HEK293 (cell line): ENCODE measurements at regions not wholly inside any gene's neighbourhood (a gene's known extent, or its start where the extent isn't known, plus 50 kb on each side); places are given as distances from the start of the nearest gene placed in this dataset.

Source experiments
- CTCF ChIA-PET: fragments of 350-600 bp; formaldehyde crosslinking; extraction: SDS; loops from one replicate; lab custom pipeline; 2021; ENCODE audit warnings: antibody characterized with exemption; lab: Yijun Ruan, JAX
- POLR2A ChIA-PET: fragments of 300-600 bp; formaldehyde crosslinking; extraction: SDS; loops from one replicate; lab custom pipeline; 2020; ENCODE audit warnings: antibody characterized with exemption, inconsistent platforms; lab: Yijun Ruan, JAX
- H3K27ac ChIP-seq: fragments of 200-500 bp; sonication (Bioruptor generic); 2 replicates; pipeline ENCODE4 v1.5.1; 2014; ENCODE audit warnings: low read depth, low read length, control low read depth, inconsistent platforms; ENCODE audit errors: extremely low read depth
- H3K36me3 ChIP-seq, 2 experiments: fragments of 200-500 bp in 1 of 2; sonication (Bioruptor generic) in 1 of 2; 1 replicate in 1 of 2; 2 replicates in 1 of 2; pipeline ENCODE4 v1.5.1; 2014 to 2017; ENCODE audit warnings: inconsistent platforms in 2 of 2, low read length in 2 of 2; ENCODE audit not compliant: control insufficient read depth in 2 of 2, insufficient read depth in 1 of 2
- H3K4me1 ChIP-seq: fragments of 200-500 bp; sonication (Bioruptor generic); 2 replicates; pipeline ENCODE4 v1.5.1; 2014; ENCODE audit warnings: mild to moderate bottlenecking, low read length, inconsistent platforms; ENCODE audit not compliant: control insufficient read depth, insufficient read depth
- H3K4me3 ChIP-seq: 2 replicates; pipeline ENCODE4 v1.5.1; 2011; ENCODE audit warnings: low read depth, mild to moderate bottlenecking, control low read depth, low read length, moderate library complexity
- H3K9me3 ChIP-seq: fragments of 200-500 bp; sonication (Bioruptor generic); 2 replicates; pipeline ENCODE4 v1.5.1; 2014; ENCODE audit warnings: low read depth, low read length, inconsistent platforms; ENCODE audit not compliant: control insufficient read depth, insufficient read depth
- BCL11A ChIP-seq: fragments of 450-650 bp; formaldehyde crosslinking; IDR thresholded peaks from 2 replicates; pipeline ENCODE4 v1.5.1; 2016; ENCODE audit warnings: low read depth, missing biosample characterization, missing genetic modification characterization
- GFI1B ChIP-seq: fragments of 450-650 bp; formaldehyde crosslinking; IDR thresholded peaks from 2 replicates; pipeline ENCODE4 v1.5.1; 2016; ENCODE audit warnings: missing biosample characterization, missing genetic modification characterization
- MYNN ChIP-seq: fragments of 450-650 bp; formaldehyde crosslinking; IDR thresholded peaks from 2 replicates; pipeline ENCODE4 v1.5.1; 2016; ENCODE audit warnings: missing biosample characterization, missing genetic modification characterization, borderline replicate concordance
- PBX3 ChIP-seq: sonication (generic); formaldehyde crosslinking; IDR thresholded peaks from 2 replicates; pipeline ENCODE4 v1.8.1; 2022; ENCODE audit warnings: mild to moderate bottlenecking, moderate library complexity, missing genetic modification reagents
- SP7 ChIP-seq: fragments of 450-650 bp; formaldehyde crosslinking; IDR thresholded peaks from 2 replicates; pipeline ENCODE4 v1.5.1; 2016; ENCODE audit warnings: missing biosample characterization, missing genetic modification characterization
- TSHZ1 ChIP-seq: fragments of 450-650 bp; formaldehyde crosslinking; IDR thresholded peaks from 2 replicates; pipeline ENCODE4 v1.5.1; 2016; ENCODE audit warnings: missing biosample characterization, missing genetic modification characterization, borderline replicate concordance
- ZBTB17 ChIP-seq: fragments of 450-650 bp; formaldehyde crosslinking; IDR thresholded peaks from 2 replicates; pipeline ENCODE4 v1.5.1; 2016; ENCODE audit warnings: missing biosample characterization, missing genetic modification characterization
- ZBTB21 ChIP-seq: fragments of 450-650 bp; formaldehyde crosslinking; IDR thresholded peaks from 2 replicates; pipeline ENCODE4 v1.5.1; 2017; ENCODE audit warnings: missing biosample characterization, missing genetic modification characterization
- ZBTB48 ChIP-seq: fragments of 450-650 bp; formaldehyde crosslinking; IDR thresholded peaks from 2 replicates; pipeline ENCODE4 v1.5.1; 2016; ENCODE audit warnings: missing biosample characterization, missing genetic modification characterization
- ZNF19 ChIP-seq: fragments of 450-650 bp; formaldehyde crosslinking; IDR thresholded peaks from 2 replicates; pipeline ENCODE4; 2016; ENCODE audit warnings: missing biosample characterization, missing genetic modification characterization, low read depth
- ZNF202 ChIP-seq: fragments of 450-650 bp; formaldehyde crosslinking; IDR thresholded peaks from 2 replicates; pipeline ENCODE4 v1.5.1; 2016; ENCODE audit warnings: missing biosample characterization, missing genetic modification characterization, borderline replicate concordance
- ZNF324 ChIP-seq: fragments of 450-650 bp; formaldehyde crosslinking; IDR thresholded peaks from 2 replicates; pipeline ENCODE4 v1.5.1; 2016; ENCODE audit warnings: missing biosample characterization, missing genetic modification characterization
- ZNF37A ChIP-seq: fragments of 450-650 bp; IDR thresholded peaks from 2 replicates; pipeline ENCODE4 v1.5.1; 2018; ENCODE audit warnings: missing biosample characterization, missing genetic modification characterization
- ZNF394 ChIP-seq: fragments of 450-650 bp; formaldehyde crosslinking; IDR thresholded peaks from 2 replicates; pipeline ENCODE4 v1.5.1; 2016; ENCODE audit warnings: missing biosample characterization, missing genetic modification characterization, mild to moderate bottlenecking, moderate library complexity, borderline replicate concordance
- ZNF518A ChIP-seq: fragments of 450-650 bp; formaldehyde crosslinking; conservative IDR thresholded peaks from 2 replicates; pipeline ENCODE4 v1.5.1; 2016; ENCODE audit warnings: low read depth, missing biosample characterization, missing genetic modification characterization
- ZNF521 ChIP-seq: fragments of 450-650 bp; formaldehyde crosslinking; IDR thresholded peaks from 2 replicates; pipeline ENCODE4 v1.5.1; 2017; ENCODE audit warnings: missing biosample characterization, mild to moderate bottlenecking, missing genetic modification characterization
- ZNF596 ChIP-seq: fragments of 450-650 bp; IDR thresholded peaks from 2 replicates; pipeline ENCODE4 v1.5.0; 2018; ENCODE audit warnings: missing biosample characterization, mild to moderate bottlenecking, missing genetic modification characterization, moderate library complexity
- ZNF610 ChIP-seq: fragments of 450-650 bp; formaldehyde crosslinking; IDR thresholded peaks from 2 replicates; pipeline ENCODE4 v1.5.1; 2016; ENCODE audit warnings: missing biosample characterization, missing genetic modification characterization, borderline replicate concordance
- ZXDB ChIP-seq: fragments of 450-650 bp; formaldehyde crosslinking; IDR thresholded peaks from 2 replicates; pipeline ENCODE4 v1.5.1; 2016; ENCODE audit warnings: missing biosample characterization, missing genetic modification characterization
- TF ChIP-seq, protein P1 (sequence below): fragments of 450-650 bp; formaldehyde crosslinking; IDR thresholded peaks from 2 replicates; pipeline ENCODE4 v1.5.1; 2017; ENCODE audit warnings: missing biosample characterization, missing genetic modification characterization

DNA sequence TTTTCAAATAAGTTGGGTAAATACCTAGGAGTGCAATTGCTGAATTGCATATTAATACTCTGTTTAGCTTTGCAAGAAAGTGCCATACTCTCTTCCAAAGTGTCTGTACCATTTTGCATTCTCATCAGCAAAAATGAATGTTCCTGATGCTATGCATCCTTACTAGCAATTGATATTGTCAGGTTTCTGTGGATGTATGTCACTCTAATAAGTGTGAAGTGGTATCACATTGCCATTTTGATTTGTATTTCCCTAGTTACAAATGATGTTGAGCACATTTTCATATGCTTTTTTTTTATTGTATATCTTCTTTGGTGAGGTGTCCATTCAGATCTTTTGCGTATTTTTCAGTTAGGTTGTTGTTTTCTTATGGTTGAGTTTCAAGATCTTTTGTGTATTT is 230.4 kb upstream of the MAGI2 start (continued):
- no peak for TF ChIP-seq ZNF37A (tag by site-specific recombination)
- TF ChIP-seq ZNF394 (tag by site-specific recombination), result no peak
- TF ChIP-seq ZNF610 (tag by site-specific recombination), result no peak
- no peak for TF ChIP-seq PBX3 (CRISPR knock-in tag)
- TF ChIP-seq ZNF202 (tag by site-specific recombination), result no peak
- no peak for TF ChIP-seq ZNF521 (tag by site-specific recombination)
- TF ChIP-seq ZNF596 (tag by site-specific recombination), result no peak
- TF ChIP-seq MYNN (tag by site-specific recombination), result no peak
- TF ChIP-seq GFI1B (tag by site-specific recombination), result no peak
- TF ChIP-seq ZXDB (tag by site-specific recombination), result no peak
- TF ChIP-seq TSHZ1 (tag by site-specific recombination), result no peak
- no peak for TF ChIP-seq ZBTB17

DNA sequence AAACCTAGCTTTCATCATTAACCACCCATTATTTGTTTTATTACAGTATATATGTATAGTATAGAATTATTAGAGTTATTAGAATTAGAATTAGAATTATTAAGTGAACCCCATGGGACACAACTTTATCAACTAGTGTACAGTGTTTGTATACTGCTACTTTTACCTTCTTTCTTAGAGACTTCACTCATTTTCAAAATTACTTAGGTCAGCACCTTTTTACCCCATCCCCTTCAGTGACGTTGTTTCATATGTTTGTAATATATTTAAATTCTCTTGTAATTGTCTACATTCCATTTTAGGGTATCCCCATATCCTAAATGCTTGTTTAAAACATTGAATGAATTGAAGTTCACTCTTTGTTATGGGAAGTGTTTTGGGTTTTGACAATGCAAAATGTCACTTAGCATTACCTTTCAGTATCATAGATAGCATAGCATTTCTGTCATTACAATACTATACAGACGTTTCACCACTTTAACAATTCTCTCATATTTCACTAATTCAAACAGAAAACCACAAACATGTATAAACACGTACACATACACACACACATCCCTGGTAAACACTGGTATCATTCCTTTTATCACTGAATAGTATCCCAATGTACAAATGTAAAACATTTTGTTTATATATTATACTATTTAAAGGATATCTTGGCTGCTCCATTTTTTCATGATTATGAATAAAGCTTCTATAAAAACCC is 229.9 kb upstream of the MAGI2 start:
- no peaks in the 10 kb centered on the region for H3K36me3 ChIP-seq
- no peaks in the 10 kb centered on the region for H3K9me3 ChIP-seq
- POLR2A ChIA-PET, result no interaction called here
- CTCF ChIA-PET, result interaction anchor here (0.7 kb wide), 1 partner anchor 26 kb away, joined by 3 read pairs; no protein-coding TSS in a partner anchor
- H3K27ac ChIP-seq, result no peak overlapping the region
- no peak overlapping the region for H3K4me3 ChIP-seq
- H3K4me1 ChIP-seq, result no peaks in the 10 kb centered on the region
- TF ChIP-seq ZBTB21 (no peak), BCL11A (tag by site-specific recombination) (no peak), ZBTB48 (tag by site-specific recombination) (no peak), ZNF518A (no peak), SP7 (tag by site-specific recombination) (no peak), ZNF610 (tag by site-specific recombination) (no peak), TSHZ1 (tag by site-specific recombination) (no peak), ZNF324 (tag by site-specific recombination) (no peak), ZNF19 (tag by site-specific recombination) (no peak)
- TF ChIP-seq, protein P1, sequence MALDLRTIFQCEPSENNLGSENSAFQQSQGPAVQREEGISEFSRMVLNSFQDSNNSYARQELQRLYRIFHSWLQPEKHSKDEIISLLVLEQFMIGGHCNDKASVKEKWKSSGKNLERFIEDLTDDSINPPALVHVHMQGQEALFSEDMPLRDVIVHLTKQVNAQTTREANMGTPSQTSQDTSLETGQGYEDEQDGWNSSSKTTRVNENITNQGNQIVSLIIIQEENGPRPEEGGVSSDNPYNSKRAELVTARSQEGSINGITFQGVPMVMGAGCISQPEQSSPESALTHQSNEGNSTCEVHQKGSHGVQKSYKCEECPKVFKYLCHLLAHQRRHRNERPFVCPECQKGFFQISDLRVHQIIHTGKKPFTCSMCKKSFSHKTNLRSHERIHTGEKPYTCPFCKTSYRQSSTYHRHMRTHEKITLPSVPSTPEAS (tag by site-specific recombination), result no peak
